ENCODE measurements at regions not wholly inside any gene's neighbourhood (a gene's known extent, or its start where the extent isn't known, plus 50 kb on each side); places are given as distances from the start of the nearest gene placed in this dataset.

GRCh38 chr4:110396963-110397362 is 79.0 kb upstream of the ENPEP start:
- DNase-seq (no peak), ATAC-seq (ENCODE audit: low FRiP score in 2 of 2) (no peak)
- Histone ChIP-seq H3K9me3 (no peaks in the 10 kb centered on the region), H3K36me3 (no peaks in the 10 kb centered on the region), H3K4me3 (no peak overlapping the region), H3K4me1 (no peaks in the 10 kb centered on the region), H3K27ac (no peak overlapping the region), H3K27me3 (no peaks in the 10 kb centered on the region)
- TF ChIP-seq EP300 (IDR thresholded peaks at IDR 0.05) (no peak), POLR2AphosphoS5 (IDR thresholded peaks at IDR 0.05) (no peak), POLR2A (IDR thresholded peaks at IDR 0.05) (no peak), CTCF (IDR thresholded peaks at IDR 0.05) (no peak)
- WGBS, 2 donors = 86 to 93% methylated on average over 2 of the region's 2 CpGs

GRCh38 chr4:110395421-110395820 is 80.5 kb upstream of the ENPEP start:
- Histone ChIP-seq H3K27ac (no peak overlapping the region), H3K36me3 (no peaks in the 10 kb centered on the region), H3K9me3 (no peaks in the 10 kb centered on the region), H3K27me3 (no peaks in the 10 kb centered on the region), H3K4me1 (no peaks in the 10 kb centered on the region), H3K4me3 (no peak overlapping the region)
- 90 to 94% methylated on average over 1 of the region's 1 CpG for WGBS, 2 donors
- ATAC-seq (ENCODE audit: low FRiP score in 2 of 2) = no peak
- no peak for DNase-seq
- TF ChIP-seq CTCF (IDR thresholded peaks at IDR 0.05) = no peak
- TF ChIP-seq EP300 (IDR thresholded peaks at IDR 0.05) = no peak
- TF ChIP-seq POLR2A (IDR thresholded peaks at IDR 0.05) = no peak
- TF ChIP-seq POLR2AphosphoS5 (IDR thresholded peaks at IDR 0.05) = no peak

- Histone ChIP-seq H3K36me3 (no peaks in the 10 kb centered on the region), H3K27me3 (no peaks in the 10 kb centered on the region), H3K9me3 (no peaks in the 10 kb centered on the region), H3K27ac (no peak overlapping the region), H3K4me3 (no peak overlapping the region), H3K4me1 (no peaks in the 10 kb centered on the region)
- TF ChIP-seq EP300 (IDR thresholded peaks at IDR 0.05) (no peak), POLR2AphosphoS5 (IDR thresholded peaks at IDR 0.05) (no peak), CTCF (IDR thresholded peaks at IDR 0.05) (no peak), POLR2A (IDR thresholded peaks at IDR 0.05) (no peak)
- ATAC-seq (ENCODE audit: low FRiP score in 2 of 2) (no peak), DNase-seq (no peak)
Observed at GRCh38 chr4:110394871-110395270, 81.1 kb upstream of the ENPEP start.

GRCh38 chr4:110381784-110382183 is 94.2 kb upstream of the ENPEP start:
- Histone ChIP-seq H3K9me3 (peaks cover 0 to 10% (median 3%) of the 10 kb centered on the region in 4 donors), H3K27me3 (no peaks in the 10 kb centered on the region), H3K4me3 (no peak overlapping the region), H3K4me1 (no peaks in the 10 kb centered on the region), H3K36me3 (no peaks in the 10 kb centered on the region), H3K27ac (no peak overlapping the region)
- DNase-seq (no peak), ATAC-seq (ENCODE audit: low FRiP score in 2 of 2) (no peak)
- TF ChIP-seq CTCF (IDR thresholded peaks at IDR 0.05) (no peak), EP300 (IDR thresholded peaks at IDR 0.05) (no peak), POLR2A (IDR thresholded peaks at IDR 0.05) (no peak), POLR2AphosphoS5 (IDR thresholded peaks at IDR 0.05) (no peak)

GRCh38 chr4:110372485-110372884 is 103.5 kb upstream of the ENPEP start:
- Histone ChIP-seq H3K27me3 (no peaks in the 10 kb centered on the region), H3K4me3 (no peak overlapping the region), H3K36me3 (no peaks in the 10 kb centered on the region), H3K9me3 (no peaks in the 10 kb centered on the region), H3K27ac (no peak overlapping the region), H3K4me1 (no peaks in the 10 kb centered on the region)
- DNase-seq (no peak), ATAC-seq (ENCODE audit: low FRiP score in 2 of 2) (no peak)
- no peak for TF ChIP-seq EP300 (IDR thresholded peaks at IDR 0.05)
- no peak for TF ChIP-seq CTCF (IDR thresholded peaks at IDR 0.05)
- TF ChIP-seq POLR2AphosphoS5 (IDR thresholded peaks at IDR 0.05) = no peak
- no peak for TF ChIP-seq POLR2A (IDR thresholded peaks at IDR 0.05)
- 52 to 60% methylated on average over 2 of the region's 2 CpGs for WGBS, 2 donors
